HEK293 (cell line): ENCODE measurements at regions not wholly inside any gene's neighbourhood (a gene's known extent, or its start where the extent isn't known, plus 50 kb on each side); places are given as distances from the start of the nearest gene placed in this dataset.

Experiments
- CTCF ChIA-PET: fragments of 350-600 bp; formaldehyde crosslinking; extraction: SDS; loops from one replicate; lab custom pipeline; 2021; ENCODE audit warnings: antibody characterized with exemption; lab: Yijun Ruan, JAX
- POLR2A ChIA-PET: fragments of 300-600 bp; formaldehyde crosslinking; extraction: SDS; loops from one replicate; lab custom pipeline; 2020; ENCODE audit warnings: antibody characterized with exemption, inconsistent platforms; lab: Yijun Ruan, JAX
- H3K27ac ChIP-seq: fragments of 200-500 bp; sonication (Bioruptor generic); 2 replicates; pipeline ENCODE4 v1.5.1; 2014; ENCODE audit warnings: low read depth, low read length, control low read depth, inconsistent platforms; ENCODE audit errors: extremely low read depth
- H3K36me3 ChIP-seq, 2 experiments: fragments of 200-500 bp in 1 of 2; sonication (Bioruptor generic) in 1 of 2; 1 replicate in 1 of 2; 2 replicates in 1 of 2; pipeline ENCODE4 v1.5.1; 2014 to 2017; ENCODE audit warnings: inconsistent platforms in 2 of 2, low read length in 2 of 2; ENCODE audit not compliant: control insufficient read depth in 2 of 2, insufficient read depth in 1 of 2
- H3K4me1 ChIP-seq: fragments of 200-500 bp; sonication (Bioruptor generic); 2 replicates; pipeline ENCODE4 v1.5.1; 2014; ENCODE audit warnings: mild to moderate bottlenecking, low read length, inconsistent platforms; ENCODE audit not compliant: control insufficient read depth, insufficient read depth
- H3K4me3 ChIP-seq: 2 replicates; pipeline ENCODE4 v1.5.1; 2011; ENCODE audit warnings: low read depth, mild to moderate bottlenecking, control low read depth, low read length, moderate library complexity
- H3K9me3 ChIP-seq: fragments of 200-500 bp; sonication (Bioruptor generic); 2 replicates; pipeline ENCODE4 v1.5.1; 2014; ENCODE audit warnings: low read depth, low read length, inconsistent platforms; ENCODE audit not compliant: control insufficient read depth, insufficient read depth
- HOXD13 ChIP-seq: sonication (generic); formaldehyde crosslinking; IDR thresholded peaks from 2 replicates; pipeline ENCODE4 v1.8.0; 2022; ENCODE audit warnings: missing genetic modification reagents, borderline replicate concordance
- PRDM1 ChIP-seq: fragments of 450-650 bp; formaldehyde crosslinking; IDR thresholded peaks from 2 replicates; pipeline ENCODE4; 2016; ENCODE audit warnings: missing biosample characterization, missing genetic modification characterization
- SP2 ChIP-seq: fragments of 450-650 bp; formaldehyde crosslinking; IDR thresholded peaks from 2 replicates; pipeline ENCODE4 v1.5.1; 2016; ENCODE audit warnings: missing biosample characterization, missing genetic modification characterization
- SP7 ChIP-seq: fragments of 450-650 bp; formaldehyde crosslinking; IDR thresholded peaks from 2 replicates; pipeline ENCODE4 v1.5.1; 2016; ENCODE audit warnings: missing biosample characterization, missing genetic modification characterization
- ZBTB1 ChIP-seq: fragments of 450-650 bp; formaldehyde crosslinking; IDR thresholded peaks from 2 replicates; pipeline ENCODE4 v1.5.1; 2016; ENCODE audit warnings: missing biosample characterization, missing genetic modification characterization
- ZBTB20 ChIP-seq: fragments of 450-650 bp; formaldehyde crosslinking; IDR thresholded peaks from 2 replicates; pipeline ENCODE4 v1.5.1; 2016; ENCODE audit warnings: missing biosample characterization, missing genetic modification characterization
- ZBTB48 ChIP-seq: fragments of 450-650 bp; formaldehyde crosslinking; IDR thresholded peaks from 2 replicates; pipeline ENCODE4 v1.5.1; 2016; ENCODE audit warnings: missing biosample characterization, missing genetic modification characterization
- ZBTB8A ChIP-seq: fragments of 450-650 bp; formaldehyde crosslinking; IDR thresholded peaks from 2 replicates; pipeline ENCODE4 v1.5.1; 2016; ENCODE audit warnings: missing biosample characterization, missing genetic modification characterization
- ZEB2 ChIP-seq: fragments of 450-650 bp; formaldehyde crosslinking; IDR thresholded peaks from 2 replicates; pipeline ENCODE4 v1.5.1; 2016; ENCODE audit warnings: missing biosample characterization, missing genetic modification characterization
- ZIC2 ChIP-seq: fragments of 450-650 bp; formaldehyde crosslinking; IDR thresholded peaks from 2 replicates; pipeline ENCODE4 v1.5.1; 2016; ENCODE audit warnings: missing biosample characterization, missing genetic modification characterization
- ZNF239 ChIP-seq: fragments of 450-650 bp; formaldehyde crosslinking; IDR thresholded peaks from 2 replicates; pipeline ENCODE4 v1.5.1; 2016; ENCODE audit warnings: missing biosample characterization, missing genetic modification characterization
- ZNF324 ChIP-seq: fragments of 450-650 bp; formaldehyde crosslinking; IDR thresholded peaks from 2 replicates; pipeline ENCODE4 v1.5.1; 2016; ENCODE audit warnings: missing biosample characterization, missing genetic modification characterization
- ZNF433 ChIP-seq: fragments of 450-650 bp; formaldehyde crosslinking; IDR thresholded peaks from 2 replicates; pipeline ENCODE4 v1.5.1; 2016; ENCODE audit warnings: missing biosample characterization, missing genetic modification characterization, low read depth
- ZNF629 ChIP-seq: fragments of 450-650 bp; formaldehyde crosslinking; IDR thresholded peaks from 2 replicates; pipeline ENCODE4 v1.5.1; 2017; ENCODE audit warnings: missing biosample characterization, missing genetic modification characterization
- ZNF660 ChIP-seq: fragments of 450-650 bp; IDR thresholded peaks from 2 replicates; pipeline ENCODE4 v1.5.1; 2018; ENCODE audit warnings: missing biosample characterization, mild to moderate bottlenecking, missing genetic modification characterization
- ZXDB ChIP-seq: fragments of 450-650 bp; formaldehyde crosslinking; IDR thresholded peaks from 2 replicates; pipeline ENCODE4 v1.5.1; 2016; ENCODE audit warnings: missing biosample characterization, missing genetic modification characterization
- TF ChIP-seq, protein P1 (sequence below): fragments of 450-650 bp; formaldehyde crosslinking; IDR thresholded peaks from 2 replicates; pipeline ENCODE4 v1.5.1; 2017; ENCODE audit warnings: missing biosample characterization, missing genetic modification characterization
- TF ChIP-seq, protein P2 (sequence below): fragments of 450-650 bp; formaldehyde crosslinking; IDR thresholded peaks from 2 replicates; pipeline ENCODE4 v1.5.1; 2016; ENCODE audit warnings: missing biosample characterization, missing genetic modification characterization
- TF ChIP-seq, protein P3 (sequence below): fragments of 450-650 bp; formaldehyde crosslinking; IDR thresholded peaks from 2 replicates; pipeline ENCODE4 v1.5.1; 2016; ENCODE audit warnings: missing biosample characterization, missing genetic modification characterization
- TF ChIP-seq, protein P4 (sequence below): fragments of 450-650 bp; formaldehyde crosslinking; conservative IDR thresholded peaks from 2 replicates; pipeline ENCODE4 v1.5.1; 2016; ENCODE audit warnings: low read depth, missing biosample characterization, missing genetic modification characterization
- TF ChIP-seq, protein P5 (sequence below): fragments of 450-650 bp; formaldehyde crosslinking; IDR thresholded peaks from 2 replicates; pipeline ENCODE4 v1.5.1; 2016; ENCODE audit warnings: missing biosample characterization, missing genetic modification characterization, borderline replicate concordance
- TF ChIP-seq, protein P6 (sequence below): fragments of 450-650 bp; formaldehyde crosslinking; IDR thresholded peaks from 2 replicates; pipeline ENCODE4 v1.5.1; 2016; ENCODE audit warnings: missing biosample characterization, missing genetic modification characterization

DNA sequence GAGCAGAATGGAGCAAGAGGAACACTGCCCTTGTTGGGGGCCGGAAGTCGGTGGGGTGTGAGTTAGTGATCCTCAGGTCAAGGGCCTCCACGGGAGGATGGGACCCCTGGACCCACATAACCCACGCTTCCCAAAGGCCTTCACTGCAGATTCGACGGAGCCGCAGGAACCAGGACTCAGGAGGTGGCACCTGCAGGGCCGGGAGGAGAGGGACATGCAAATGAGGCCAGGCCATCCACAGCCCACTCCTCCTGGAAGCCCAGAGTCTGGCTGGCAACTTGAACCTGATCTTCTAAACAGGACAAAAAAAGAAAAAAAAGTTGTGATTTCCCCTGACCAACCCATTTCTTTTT lies 299.9 kb downstream of the SOX9 start (continued):
- TF ChIP-seq, protein P1, sequence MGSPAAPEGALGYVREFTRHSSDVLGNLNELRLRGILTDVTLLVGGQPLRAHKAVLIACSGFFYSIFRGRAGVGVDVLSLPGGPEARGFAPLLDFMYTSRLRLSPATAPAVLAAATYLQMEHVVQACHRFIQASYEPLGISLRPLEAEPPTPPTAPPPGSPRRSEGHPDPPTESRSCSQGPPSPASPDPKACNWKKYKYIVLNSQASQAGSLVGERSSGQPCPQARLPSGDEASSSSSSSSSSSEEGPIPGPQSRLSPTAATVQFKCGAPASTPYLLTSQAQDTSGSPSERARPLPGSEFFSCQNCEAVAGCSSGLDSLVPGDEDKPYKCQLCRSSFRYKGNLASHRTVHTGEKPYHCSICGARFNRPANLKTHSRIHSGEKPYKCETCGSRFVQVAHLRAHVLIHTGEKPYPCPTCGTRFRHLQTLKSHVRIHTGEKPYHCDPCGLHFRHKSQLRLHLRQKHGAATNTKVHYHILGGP (tag by site-specific recombination) = no peak

DNA sequence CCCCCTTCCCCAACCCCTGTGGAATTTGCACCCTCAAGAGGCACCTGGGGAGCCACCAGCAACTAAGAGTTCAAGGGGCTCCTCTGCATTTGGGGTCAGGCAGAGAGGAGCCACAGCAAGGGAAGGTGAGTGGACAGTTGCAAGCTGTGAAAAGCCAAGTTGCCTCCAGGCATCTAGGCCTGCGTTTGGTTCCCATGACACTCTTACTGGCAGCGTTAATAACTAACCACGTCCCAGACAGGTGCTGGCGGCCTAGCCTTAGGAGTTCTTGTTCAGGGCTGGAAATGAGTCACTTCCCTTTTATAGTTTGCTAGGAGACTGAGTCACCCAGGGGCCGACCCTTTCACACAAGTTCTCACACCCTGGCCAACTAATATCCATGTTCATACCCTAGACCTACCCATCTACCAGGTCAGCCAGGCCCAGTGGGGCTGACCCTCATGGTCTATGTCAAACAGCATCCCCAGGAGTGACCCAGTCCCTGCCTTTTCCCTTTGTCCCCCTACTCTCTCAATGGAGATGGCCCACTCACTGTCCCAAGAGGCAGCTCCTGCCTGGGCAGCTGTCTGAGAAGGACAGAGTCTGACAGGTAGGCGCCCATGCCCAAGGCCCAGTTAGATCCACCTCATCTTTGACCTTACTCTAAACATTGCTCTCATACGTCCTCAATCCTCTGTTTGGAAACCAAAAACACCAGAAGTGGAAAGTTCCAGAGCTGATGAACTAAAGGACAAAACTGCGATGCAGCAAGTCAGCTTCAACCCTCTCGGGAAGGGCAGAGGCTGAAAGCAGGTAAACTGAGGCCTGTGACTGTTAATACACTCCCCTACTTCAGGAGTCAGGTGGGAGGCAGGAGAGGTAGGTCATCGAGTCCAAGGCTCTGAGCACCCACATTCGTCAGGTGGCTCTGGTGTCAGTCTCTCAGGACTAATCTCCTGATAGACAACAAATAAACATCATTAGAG lies 300.6 kb downstream of the SOX9 start:
- POLR2A ChIA-PET = interaction anchor here (1.4 to 1.6 kb wide), 2 partner anchors 14 to 301 kb away, joined by 3 to 5 read pairs; partner anchors contain the start of gene SOX9
- no peaks in the 10 kb centered on the region for H3K36me3 ChIP-seq
- peak overlapping the region; percentile 55; the same call in 1 of the 2 replicates for H3K27ac ChIP-seq
- H3K4me1 ChIP-seq = peaks cover 19% of the 10 kb centered on the region; the same call in 1 of the 2 replicates
- H3K9me3 ChIP-seq = peaks cover 5% of the 10 kb centered on the region
- H3K4me3 ChIP-seq = no peak overlapping the region
- CTCF ChIA-PET = interaction anchor here (1.1 to 1.3 kb wide), 3 partner anchors 12 to 1654 kb away, joined by 3 to 7 read pairs (median 7); no protein-coding TSS in a partner anchor
- TF ChIP-seq ZEB2 (tag by site-specific recombination) = peak; percentile 21; the same call in 1 of the 2 replicates
- TF ChIP-seq, protein P2, sequence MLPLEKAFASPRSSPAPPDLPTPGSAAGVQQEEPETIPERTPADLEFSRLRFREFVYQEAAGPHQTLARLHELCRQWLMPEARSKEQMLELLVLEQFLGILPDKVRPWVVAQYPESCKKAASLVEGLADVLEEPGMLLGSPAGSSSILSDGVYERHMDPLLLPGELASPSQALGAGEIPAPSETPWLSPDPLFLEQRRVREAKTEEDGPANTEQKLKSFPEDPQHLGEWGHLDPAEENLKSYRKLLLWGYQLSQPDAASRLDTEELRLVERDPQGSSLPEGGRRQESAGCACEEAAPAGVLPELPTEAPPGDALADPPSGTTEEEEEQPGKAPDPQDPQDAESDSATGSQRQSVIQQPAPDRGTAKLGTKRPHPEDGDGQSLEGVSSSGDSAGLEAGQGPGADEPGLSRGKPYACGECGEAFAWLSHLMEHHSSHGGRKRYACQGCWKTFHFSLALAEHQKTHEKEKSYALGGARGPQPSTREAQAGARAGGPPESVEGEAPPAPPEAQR = no peak
- TF ChIP-seq SP2 (tag by site-specific recombination) = peak; percentile 16
- 0 out of 2 replicates have a peak, but pooled peaks have one; percentile 21 for TF ChIP-seq ZNF660 (tag by site-specific recombination)
- TF ChIP-seq ZNF629 (tag by site-specific recombination) = peak; percentile 48
- peak; percentile 37; the same call in 1 of the 2 replicates for TF ChIP-seq ZBTB20 (tag by site-specific recombination)
- TF ChIP-seq, protein P3, sequence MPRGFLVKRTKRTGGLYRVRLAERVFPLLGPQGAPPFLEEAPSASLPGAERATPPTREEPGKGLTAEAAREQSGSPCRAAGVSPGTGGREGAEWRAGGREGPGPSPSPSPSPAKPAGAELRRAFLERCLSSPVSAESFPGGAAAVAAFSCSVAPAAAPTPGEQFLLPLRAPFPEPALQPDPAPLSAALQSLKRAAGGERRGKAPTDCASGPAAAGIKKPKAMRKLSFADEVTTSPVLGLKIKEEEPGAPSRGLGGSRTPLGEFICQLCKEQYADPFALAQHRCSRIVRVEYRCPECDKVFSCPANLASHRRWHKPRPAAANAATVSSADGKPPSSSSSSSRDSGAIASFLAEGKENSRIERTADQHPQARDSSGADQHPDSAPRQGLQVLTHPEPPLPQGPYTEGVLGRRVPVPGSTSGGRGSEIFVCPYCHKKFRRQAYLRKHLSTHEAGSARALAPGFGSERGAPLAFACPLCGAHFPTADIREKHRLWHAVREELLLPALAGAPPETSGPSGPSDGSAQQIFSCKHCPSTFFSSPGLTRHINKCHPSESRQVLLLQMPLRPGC (tag by site-specific recombination) = 0 out of 2 replicates have a peak, but pooled peaks have one; percentile 23
- TF ChIP-seq ZXDB (tag by site-specific recombination) = no peak
- 0 out of 2 replicates have a peak, but pooled peaks have one; percentile 18 for TF ChIP-seq PRDM1
- TF ChIP-seq ZIC2 (tag by site-specific recombination) = 0 out of 2 replicates have a peak, but pooled peaks have one; percentile 7
- TF ChIP-seq ZBTB1 (tag by site-specific recombination) = no peak
- peak; percentile 81 for TF ChIP-seq SP7 (tag by site-specific recombination)
- TF ChIP-seq, protein P4, sequence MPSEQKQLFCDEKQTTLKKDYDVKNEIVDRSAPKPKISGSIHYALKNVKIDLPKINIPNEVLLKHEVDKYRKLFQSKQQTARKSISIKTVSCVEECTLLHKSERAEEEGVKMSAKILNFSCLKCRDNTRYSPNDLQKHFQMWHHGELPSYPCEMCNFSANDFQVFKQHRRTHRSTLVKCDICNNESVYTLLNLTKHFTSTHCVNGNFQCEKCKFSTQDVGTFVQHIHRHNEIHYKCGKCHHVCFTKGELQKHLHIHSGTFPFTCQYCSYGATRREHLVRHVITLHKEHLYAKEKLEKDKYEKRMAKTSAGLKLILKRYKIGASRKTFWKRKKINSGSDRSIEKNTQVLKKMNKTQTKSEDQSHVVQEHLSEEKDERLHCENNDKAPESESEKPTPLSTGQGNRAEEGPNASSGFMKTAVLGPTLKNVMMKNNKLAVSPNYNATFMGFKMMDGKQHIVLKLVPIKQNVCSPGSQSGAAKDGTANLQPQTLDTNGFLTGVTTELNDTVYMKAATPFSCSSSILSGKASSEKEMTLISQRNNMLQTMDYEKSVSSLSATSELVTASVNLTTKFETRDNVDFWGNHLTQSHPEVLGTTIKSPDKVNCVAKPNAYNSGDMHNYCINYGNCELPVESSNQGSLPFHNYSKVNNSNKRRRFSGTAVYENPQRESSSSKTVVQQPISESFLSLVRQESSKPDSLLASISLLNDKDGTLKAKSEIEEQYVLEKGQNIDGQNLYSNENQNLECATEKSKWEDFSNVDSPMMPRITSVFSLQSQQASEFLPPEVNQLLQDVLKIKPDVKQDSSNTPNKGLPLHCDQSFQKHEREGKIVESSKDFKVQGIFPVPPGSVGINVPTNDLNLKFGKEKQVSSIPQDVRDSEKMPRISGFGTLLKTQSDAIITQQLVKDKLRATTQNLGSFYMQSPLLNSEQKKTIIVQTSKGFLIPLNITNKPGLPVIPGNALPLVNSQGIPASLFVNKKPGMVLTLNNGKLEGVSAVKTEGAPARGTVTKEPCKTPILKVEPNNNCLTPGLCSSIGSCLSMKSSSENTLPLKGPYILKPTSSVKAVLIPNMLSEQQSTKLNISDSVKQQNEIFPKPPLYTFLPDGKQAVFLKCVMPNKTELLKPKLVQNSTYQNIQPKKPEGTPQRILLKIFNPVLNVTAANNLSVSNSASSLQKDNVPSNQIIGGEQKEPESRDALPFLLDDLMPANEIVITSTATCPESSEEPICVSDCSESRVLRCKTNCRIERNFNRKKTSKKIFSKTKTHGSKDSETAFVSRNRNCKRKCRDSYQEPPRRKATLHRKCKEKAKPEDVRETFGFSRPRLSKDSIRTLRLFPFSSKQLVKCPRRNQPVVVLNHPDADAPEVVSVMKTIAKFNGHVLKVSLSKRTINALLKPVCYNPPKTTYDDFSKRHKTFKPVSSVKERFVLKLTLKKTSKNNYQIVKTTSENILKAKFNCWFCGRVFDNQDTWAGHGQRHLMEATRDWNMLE (tag by site-specific recombination) = no peak
- TF ChIP-seq, protein P5, sequence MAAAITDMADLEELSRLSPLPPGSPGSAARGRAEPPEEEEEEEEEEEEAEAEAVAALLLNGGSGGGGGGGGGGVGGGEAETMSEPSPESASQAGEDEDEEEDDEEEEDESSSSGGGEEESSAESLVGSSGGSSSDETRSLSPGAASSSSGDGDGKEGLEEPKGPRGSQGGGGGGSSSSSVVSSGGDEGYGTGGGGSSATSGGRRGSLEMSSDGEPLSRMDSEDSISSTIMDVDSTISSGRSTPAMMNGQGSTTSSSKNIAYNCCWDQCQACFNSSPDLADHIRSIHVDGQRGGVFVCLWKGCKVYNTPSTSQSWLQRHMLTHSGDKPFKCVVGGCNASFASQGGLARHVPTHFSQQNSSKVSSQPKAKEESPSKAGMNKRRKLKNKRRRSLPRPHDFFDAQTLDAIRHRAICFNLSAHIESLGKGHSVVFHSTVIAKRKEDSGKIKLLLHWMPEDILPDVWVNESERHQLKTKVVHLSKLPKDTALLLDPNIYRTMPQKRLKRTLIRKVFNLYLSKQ = no peak
- TF ChIP-seq ZNF239 (tag by site-specific recombination) = no peak
- TF ChIP-seq ZBTB8A (tag by site-specific recombination) = no peak
- peak; percentile 52; the same call in 1 of the 2 replicates for TF ChIP-seq HOXD13 (CRISPR knock-in tag)
- TF ChIP-seq ZNF433 (tag by site-specific recombination) = no peak
- peak; percentile 34; the same call in 1 of the 2 replicates for TF ChIP-seq ZBTB48 (tag by site-specific recombination)
- TF ChIP-seq ZNF324 (tag by site-specific recombination) = no peak
- TF ChIP-seq, protein P6, sequence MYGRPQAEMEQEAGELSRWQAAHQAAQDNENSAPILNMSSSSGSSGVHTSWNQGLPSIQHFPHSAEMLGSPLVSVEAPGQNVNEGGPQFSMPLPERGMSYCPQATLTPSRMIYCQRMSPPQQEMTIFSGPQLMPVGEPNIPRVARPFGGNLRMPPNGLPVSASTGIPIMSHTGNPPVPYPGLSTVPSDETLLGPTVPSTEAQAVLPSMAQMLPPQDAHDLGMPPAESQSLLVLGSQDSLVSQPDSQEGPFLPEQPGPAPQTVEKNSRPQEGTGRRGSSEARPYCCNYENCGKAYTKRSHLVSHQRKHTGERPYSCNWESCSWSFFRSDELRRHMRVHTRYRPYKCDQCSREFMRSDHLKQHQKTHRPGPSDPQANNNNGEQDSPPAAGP (tag by site-specific recombination) = peak; percentile 81
